NCI-H69 (cell line): ENCODE measurements at regions not wholly inside any gene's neighbourhood (a gene's known extent, or its start where the extent isn't known, plus 50 kb on each side); places are given as distances from the start of the nearest gene placed in this dataset.
"Not testable (repeated sequence)": the region's sequence is repeated elsewhere in the genome, so short reads cannot be mapped to it uniquely, and the experiment has no call there.

Source experiments
- DNase-seq: peaks from one replicate; lab custom pipeline; 2025; lab: John Stamatoyannopoulos, UW

DNA sequence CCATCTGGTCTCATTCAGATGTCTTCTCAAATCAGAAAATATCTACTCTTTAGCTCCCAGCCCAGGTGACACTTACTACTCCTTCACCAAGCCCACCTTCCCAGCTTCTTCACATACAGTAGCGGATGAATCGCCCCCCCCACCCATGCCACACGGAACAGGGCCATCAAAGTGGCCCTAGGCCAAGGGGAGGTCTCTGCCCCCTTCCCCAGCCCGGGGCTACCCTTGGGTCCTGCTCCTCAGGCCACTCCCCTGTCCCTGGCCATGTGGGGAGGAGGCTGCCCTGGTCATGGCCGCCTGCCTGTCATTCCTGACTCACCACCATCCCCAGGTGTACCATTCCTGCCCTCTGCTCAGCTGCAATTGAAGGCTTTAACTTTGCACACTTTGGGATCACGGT, 142.8 kb downstream of the NECTIN1 start:
- DNase-seq = no peak

DNA sequence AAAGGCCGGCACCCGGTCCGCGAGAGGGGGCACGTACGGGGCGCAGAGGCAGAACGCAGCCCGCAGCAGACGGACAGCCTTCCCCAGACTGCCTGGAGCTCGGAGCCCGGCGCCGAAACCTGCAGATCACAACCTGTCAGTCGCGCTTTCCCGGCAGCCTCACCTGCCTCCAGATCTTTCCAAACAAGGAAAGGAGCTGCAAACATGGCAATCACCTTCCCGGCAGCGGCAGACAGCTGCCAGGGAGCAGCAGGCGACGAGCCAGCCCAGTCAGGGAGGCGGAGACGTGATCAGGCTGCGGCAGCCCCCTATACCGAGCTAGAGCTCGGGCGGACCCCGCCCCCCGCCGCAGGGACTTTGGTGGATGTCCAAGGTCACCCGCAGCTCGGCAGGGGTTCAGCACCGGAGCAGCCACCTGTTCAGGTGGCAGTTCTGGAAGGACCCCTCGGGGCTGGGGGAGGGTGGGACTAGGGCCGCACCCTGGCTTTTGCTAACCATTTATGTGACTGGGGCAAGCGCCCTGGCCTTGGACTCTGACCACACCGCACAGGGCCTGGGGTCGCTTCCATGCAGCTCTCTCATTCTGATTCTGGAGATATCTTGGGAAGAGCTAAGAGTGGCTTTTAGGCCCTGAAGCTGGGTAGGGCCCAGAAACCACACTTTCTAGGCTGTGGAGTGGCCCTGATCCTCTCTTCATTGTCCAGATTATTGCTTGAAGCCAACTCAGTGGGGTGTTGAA, 143.8 kb downstream of the NECTIN1 start:
- peak; percentile 95 for DNase-seq

DNA sequence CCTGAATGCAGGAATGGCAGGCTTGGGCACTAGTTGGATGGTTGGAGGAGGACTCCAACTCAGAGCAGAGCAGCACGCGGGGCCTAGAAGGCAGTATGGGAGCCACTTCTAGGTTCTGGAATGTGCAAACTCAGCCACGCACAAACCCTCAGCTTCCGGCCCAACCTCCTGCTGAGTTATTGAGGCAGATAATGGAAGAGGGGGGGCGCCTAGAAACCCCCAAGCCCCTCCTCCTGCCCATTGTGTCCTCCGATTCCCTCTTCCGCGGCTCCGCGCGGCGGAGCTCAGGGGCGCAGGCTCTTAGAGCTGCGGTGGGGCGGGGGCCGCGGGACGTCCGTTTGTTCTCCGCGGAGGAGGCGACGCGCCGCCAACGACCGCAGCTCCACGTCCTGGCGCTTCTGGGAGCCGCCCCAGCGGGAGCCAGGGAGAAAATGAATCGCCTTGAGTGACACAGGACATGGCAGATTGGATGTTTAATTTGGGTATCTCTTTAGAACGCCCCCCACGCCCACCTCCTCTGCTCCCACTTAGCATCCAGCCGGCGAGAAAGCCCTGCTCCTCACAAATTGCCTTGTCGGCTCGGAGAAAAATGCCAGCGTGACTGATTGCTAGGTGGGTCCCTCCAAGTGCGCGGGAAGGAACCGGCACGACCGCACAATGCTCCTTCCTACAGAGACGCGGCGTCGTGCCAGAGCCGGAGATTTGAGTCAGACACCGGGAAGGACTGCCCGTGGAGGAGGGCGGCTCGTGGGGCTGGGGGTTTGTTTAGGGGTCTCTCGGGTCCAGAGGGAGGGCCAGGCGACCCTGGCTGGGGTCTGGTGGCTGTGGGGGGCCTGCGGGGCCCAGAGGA, 144.6 kb downstream of the NECTIN1 start:
- DNase-seq = peak; percentile 95

DNA sequence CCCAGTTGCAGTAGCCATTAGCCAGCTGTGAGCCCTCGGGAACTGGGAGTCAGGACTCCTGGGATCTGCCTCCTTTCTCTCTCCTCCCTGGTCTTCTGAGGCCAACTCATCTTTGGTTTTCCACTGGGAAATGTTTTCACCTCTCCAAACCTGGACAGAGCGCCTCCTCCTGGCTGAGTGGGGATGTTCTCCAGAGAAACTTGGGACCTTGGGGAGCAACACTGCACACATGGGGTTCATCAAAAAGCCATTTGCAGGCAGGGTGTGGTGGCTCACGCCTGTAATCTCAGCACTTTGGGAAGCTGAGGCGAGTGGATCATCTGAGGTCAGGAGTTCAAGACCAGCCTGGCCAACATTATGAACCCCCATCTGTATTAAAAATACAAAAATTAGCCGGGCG, 145.4 kb downstream of the NECTIN1 start:
- DNase-seq = peak; percentile 31

DNA sequence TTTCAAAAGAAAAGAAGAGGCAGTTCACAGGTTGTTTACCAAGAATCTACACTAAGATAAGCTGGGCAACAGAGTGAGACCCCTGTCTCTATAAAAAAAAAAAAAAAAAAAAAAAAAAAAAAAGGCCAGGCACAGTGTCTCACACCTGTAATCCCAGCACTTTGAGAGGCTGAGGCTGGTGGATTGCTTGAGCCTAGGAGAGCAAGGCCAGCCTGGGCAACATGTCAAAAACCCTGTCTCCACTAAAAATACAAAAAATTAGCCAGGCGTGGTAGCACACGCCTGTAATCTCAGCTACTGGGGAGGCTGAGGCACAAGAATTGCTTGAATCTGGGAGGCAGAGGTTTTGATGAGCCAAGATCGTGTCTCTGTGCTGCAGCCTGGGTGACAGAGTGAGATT, 147.6 kb downstream of the NECTIN1 start:
- not testable (repeated sequence) for DNase-seq

DNA sequence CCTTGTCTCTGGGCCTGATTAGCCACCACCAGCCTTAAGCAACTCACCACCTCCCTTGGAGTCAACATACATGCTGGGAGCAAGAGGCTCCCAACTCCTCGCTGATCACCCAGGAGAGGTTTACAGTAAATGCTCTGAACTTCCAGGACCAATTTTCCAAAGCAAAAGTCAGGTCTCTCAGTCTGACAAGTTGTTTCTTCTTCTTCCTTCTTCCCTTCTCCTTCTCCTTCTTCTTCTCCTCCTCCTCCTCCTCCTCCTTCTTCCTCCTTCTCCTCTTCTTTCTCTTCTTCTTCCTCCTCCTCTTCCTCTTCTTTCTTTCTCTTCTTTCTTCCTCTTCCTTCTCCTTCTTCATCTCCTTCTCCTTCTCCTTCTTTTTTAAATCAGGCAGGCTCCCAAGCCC, 148.2 kb downstream of the NECTIN1 start:
- DNase-seq = no peak

DNA sequence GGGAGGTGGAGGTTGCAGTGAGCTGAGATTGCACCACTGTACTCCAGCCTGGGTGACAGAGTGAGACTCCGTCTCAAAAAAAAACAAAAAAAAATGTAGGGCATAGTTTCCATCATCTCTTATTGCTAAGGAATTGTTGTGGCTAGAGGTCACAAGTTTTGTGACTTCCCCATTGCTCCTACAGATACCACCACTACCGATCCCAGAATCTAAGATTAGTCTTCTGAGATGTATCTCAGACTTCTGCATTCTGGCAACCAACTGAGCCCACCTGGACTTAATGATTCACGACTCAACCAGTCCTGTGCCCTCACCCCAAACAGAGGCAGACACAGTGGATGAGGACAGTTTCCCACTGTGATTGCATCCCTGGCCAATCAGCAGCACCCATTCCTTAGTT, 148.9 kb downstream of the NECTIN1 start:
- DNase-seq = no peak

DNA sequence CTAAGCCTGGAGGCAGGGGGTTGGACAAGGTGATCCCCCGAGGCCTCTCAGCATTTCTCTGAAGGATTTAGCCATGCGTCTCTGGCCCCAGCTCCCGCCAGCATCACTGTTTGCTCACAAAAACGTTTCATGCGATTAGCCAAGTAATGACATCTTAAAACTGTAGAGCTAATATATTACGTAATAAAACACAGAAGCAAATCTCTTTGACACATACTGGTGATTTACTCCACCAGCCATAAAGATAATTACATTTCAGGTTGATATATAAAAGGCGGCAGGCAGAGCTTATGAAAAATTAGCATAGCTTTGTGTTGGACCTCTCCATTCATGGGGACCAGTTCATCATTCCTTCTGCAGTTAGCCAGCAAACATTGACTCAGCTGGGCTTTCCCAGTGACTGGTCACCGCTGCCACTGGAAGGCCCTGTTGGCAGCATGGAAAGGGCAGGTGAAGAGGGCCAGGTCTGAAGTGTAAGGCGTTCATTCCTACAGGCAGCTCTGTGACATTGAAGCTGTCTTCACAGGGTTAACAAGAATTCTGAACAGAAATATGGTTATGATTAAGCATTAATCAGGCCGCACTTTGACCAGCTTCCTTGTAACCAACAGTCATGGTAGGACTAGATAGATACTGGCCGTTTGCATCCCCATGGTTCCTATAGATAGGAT, 150.3 kb downstream of the NECTIN1 start:
- DNase-seq = peak; percentile 89

DNA sequence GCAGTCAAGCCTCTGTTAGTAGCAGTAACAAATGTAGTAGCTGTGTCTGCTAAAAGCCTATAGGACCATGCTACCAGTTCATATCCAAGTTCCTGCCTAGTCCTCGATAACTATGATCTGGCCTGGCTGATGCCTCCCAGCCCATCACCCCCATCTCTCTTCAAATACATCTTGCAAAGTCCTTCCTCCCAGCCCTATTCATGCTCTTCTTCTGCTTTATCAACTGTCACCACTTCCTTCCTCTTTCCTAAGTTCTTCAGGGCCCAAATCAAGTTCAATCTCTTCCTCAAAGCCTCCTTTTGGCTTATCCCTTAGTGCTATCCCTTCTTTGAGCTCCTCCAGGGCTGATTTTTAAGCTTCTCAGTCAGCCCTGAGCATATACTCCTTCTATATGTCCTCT, 150.9 kb upstream of the THY1 start:
- no peak for DNase-seq

DNA sequence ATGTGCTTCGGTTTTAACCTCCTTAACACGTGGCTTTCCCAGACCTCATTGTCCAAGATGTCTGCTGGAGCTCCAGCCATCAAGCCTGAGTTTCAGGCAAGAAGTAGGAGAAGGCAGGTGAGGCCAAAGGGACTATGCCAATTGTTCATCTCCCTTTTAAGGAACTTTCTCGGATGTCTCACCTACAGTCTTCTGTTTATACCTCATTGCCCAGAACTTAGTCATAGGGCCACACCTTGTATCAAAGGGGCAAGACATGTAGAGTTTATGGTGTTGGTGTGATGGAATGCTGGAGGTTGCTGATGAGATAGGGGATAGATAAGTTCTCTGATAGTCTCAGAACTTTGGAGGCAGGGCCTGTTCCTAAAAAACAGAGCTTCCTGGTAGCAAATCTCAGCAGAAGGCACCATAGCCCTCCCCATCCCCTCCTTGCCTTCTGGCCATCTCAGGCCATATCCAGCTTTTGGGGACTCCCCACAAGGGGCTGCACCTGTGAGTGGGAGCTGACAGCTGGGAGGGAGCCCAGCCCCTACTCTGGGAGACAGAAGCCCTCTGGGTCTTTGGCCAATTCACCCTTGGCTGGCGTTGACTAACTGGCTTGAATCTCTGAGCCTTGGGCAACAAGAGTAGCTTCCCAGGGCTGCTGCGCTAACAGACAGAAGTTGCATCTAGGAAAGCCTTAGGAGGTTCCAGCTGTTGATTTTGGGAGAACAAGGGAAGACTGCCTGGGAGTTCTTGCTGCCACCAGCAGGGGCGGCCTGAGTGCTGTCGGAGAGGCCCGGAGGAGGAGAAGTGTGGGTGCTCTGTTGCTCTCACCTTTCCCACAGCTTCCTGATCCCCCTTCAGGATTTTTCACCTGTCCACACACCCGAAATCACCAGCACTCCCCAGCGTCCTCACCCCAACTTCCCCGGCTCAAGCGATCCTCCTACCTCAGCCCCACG, 149.8 kb upstream of the THY1 start:
- no peak for DNase-seq

DNA sequence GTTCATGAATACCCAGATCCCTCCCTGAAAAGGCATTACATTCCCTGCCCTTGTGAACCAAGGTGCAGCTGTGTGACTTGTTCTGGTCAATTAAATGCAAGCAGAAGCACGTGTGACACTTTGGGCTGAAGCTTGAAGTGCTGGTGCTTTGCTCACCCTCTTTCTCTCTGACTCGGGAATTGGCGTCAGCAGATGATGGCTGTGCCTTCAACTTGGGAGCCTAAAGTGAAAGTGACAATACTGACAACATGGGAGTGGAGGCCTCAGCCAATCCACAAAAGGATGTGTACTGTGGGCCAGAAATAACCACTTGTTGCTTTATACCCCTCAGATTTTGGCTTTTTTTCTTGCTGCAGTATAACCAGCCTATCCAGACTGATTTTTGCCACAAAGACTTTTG, 148.3 kb upstream of the THY1 start:
- DNase-seq = peak; percentile 43

DNA sequence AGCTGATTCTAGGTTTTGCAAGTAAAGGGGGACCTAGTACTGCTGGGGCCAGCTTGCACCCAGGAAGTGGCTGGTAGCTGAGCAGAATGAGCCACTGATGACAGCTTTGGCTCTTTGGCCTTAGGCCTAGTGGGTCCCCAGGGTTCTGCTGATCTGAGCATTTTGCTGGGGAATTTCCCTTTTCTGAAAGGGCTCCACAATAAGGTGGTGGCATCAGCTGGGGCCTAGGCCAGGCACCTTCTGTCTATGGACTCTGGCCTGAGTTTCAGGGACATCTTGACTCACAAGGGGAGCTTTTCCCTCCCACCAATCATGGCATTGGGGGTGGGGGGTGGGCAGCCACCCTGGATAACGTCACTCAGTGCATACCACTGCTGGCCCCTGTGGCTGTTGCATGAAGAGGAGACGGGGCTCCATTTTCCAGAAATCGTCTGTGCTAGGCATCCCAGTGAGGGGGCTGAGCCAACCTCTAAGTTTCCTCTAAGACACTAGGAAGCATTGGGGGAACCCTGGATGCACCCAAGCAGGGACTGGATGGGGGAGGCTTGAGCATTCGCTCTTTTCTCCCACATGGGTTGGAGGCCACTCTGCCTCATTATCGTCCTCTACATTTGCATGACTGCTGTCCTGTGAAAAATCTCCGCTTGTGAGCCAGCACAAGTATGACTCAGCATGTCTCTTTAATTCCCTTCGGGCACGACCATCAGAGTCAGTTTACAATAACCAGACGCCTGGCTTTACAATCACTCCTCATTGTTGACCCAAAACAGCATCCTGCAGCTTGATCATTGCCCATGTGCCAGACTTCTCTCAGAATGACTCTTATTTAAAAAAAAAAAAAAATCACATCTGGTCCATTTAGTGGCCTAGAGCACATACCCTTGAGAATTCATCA, 145.0 kb upstream of the THY1 start:
- DNase-seq = peak; percentile 95

DNA sequence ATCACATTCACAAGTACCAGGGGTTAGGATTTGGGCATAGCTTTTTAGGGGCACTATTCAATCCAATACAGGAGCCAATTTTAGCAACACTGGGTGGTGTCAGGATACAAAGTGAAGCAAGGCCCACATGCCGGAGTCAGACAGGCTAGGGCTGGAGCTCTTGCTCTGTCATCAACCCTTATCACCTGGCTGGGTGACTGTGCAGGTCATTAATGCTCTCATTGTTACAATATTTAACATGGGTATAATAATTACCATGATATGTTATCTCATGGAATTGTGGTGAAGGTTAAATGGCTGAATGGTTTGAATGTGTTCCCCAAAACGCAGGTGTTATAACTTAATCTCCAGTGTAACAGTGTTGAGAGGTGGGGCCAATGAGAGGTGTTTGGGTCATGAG, 143.3 kb upstream of the THY1 start:
- DNase-seq = no peak

DNA sequence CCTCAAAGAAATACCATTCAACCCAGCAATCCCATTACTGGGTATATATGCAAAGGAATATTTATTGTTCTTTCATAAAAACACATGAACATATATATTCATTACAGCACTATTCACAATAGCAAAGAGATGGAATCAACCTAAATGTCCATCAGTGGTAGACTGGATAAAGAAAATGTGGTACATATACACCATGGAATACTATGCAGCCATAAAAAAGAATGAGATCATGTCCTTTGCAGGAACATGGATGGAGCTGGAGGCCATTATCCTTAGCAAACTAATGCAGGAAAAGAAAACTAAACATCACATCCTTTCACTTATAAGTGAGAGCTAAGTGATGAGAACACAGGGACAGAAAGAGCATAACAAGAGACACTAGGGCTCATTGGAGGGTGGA, 142.7 kb upstream of the THY1 start:
- DNase-seq = not testable (repeated sequence)

DNA sequence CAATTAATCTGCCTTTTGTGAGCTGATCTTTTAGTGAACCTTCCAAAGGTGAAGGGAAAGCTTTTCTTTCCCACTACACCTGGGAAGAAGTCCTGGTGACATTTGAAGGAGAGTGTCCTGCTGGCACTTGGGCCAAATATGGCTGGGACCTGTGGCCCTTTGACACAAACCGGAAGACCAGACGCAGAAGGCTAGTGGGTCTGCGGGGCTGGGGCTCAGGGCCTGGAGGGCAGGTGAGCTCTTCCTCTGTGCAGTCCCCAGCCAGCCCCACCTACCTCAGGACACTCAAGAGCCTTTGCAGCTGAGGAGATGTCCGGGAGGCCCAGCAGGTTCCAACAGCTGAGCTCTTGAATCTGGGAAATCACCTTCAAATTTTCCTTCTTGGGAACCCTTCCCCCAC, 138.0 kb upstream of the THY1 start:
- no peak for DNase-seq

DNA sequence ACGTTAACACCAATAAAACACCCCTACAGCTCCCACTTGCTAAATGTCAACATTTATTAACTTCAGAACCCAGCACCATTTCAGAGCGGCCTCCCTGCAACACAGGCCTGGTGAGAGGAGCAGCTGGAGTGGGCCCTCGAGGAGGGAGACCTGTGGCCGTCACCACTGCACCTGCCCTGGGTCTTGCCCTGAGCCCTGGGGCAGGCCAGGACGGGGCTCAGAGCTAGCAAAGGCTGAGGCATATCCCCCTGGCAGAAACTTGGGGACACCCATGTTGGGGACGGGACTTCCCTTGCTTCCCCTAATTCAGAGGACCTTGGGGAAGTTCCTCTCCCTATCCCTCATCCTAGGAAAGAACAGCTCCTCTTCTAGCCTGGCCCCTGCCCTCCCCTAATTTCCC, 137.3 kb upstream of the THY1 start:
- DNase-seq = no peak

DNA sequence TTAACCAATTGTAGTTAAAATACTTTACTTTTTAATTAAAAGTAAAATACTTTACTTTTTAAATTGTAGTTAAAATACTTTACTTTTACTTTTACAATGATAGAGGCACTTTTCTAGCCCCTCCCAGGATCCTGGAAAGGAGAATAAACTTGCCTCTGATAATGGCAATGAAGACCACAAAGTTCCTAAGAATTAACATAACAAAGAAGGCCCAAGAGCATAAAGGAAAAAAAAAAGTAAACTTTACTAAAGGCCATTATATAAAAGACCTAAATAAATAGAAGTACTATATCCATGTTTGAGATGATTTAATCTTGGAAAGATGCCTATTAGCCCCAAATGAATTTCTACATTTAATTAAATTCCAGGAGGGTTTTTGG, 129.1 kb upstream of the THY1 start:
- no peak for DNase-seq

DNA sequence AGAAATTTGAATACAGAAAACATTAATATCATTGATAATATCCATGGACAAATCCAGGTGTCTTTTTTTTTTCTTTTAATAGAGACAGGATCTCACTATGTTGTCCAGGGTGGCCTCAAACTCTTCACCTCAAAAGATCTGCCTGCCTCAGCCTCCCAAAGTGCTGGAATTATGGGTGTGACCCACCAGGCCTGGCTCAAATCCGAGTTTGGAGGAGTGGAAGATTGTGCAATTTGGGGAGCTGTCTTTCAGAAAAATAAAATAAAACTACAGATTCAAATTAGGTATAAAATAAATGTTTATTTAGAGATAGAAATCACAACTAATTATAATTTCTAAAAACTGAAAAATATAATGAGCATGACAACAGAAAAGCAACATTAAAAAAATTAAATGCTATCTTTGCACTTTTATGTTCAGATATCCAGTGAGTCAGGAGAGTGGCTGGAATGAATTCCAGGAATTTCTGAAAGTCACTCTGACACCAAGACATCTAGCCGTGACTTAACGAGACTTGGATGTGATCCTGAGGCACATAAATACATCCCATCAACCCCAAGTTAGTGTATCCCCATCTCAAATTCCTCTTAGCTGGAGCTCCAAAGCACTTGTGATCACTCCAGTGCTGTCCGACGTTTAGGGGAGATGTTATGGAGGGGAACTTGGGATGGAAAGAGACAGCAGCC, 128.6 kb upstream of the THY1 start:
- DNase-seq = no peak

DNA sequence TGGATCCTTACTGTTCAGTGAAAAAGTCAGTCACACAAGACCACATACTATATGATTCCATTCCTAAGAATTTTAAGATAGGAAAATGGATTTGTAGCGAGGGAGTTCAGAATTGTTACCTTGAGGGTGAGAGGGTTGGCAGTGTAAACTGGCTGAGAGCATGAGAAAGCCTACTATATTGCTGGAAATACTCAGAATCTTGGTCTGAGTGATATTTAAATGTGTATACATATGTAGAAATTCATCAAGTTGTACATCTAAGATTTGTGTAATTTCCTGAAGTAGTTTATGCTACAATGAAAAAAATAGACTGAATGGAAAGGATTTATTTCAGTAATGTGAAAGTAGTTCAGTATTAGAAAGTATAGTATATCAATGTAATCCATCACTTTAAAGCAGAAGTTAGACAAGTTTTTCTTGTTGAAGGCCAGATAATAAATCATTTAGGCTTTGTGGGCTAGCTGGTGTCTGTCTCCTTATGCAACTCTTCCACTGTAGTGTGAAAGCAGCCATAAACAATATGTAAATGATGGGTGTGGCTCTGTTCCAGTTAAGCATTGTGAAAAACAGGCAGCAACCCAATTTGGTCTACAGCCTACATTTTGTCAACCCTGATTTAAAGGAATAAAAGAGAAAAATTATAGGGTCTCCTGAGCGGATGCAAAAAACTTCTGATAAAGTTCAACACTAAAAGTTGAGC, 127.2 kb upstream of the THY1 start:
- no peak for DNase-seq

DNA sequence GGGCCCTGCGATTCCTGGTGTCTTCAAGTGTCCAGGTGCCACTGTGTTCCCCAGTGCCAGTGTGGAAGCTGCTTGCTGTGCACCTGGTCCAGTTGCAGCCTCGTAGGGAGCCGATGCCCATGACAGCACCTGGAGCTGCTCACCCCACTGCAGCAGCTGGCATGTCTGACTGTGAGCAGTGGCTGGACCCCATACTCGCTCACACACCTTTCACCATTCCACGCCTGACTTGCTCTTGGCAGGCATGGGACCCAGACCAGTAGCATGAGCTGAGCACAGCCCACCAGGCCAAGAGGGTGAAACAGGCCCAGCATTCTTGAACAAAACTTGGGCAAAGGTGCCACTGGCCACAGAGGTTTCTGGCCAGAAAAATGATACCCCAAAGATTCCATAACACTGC, 124.5 kb upstream of the THY1 start:
- no peak for DNase-seq
